Loucy (cell line): ENCODE measurements at regions not wholly inside any gene's neighbourhood (a gene's known extent, or its start where the extent isn't known, plus 50 kb on each side); places are given as distances from the start of the nearest gene placed in this dataset.
"Not testable (repeated sequence)": the region's sequence is repeated elsewhere in the genome, so short reads cannot be mapped to it uniquely, and the experiment has no call there.

ENCODE experiments used
- H2AFZ ChIP-seq: fragments of 200-600 bp; sonication (generic); 2 replicates; pipeline ENCODE4 v1.6.0; 2016; ENCODE audit warnings: antibody characterized with exemption, mild to moderate bottlenecking, low read length, moderate library complexity
- H3F3A ChIP-seq: fragments of 200-600 bp; 2 replicates; pipeline ENCODE4 v1.6.0; 2016; ENCODE audit warnings: antibody characterized with exemption, low read depth, mild to moderate bottlenecking
- H3K27me3 ChIP-seq: fragments of 200-600 bp; sonication (generic); 2 replicates; pipeline ENCODE4 v1.6.1; 2014; ENCODE audit warnings: low read length, mild to moderate bottlenecking; ENCODE audit not compliant: insufficient read depth, poor library complexity, severe bottlenecking
- H3K36me3 ChIP-seq: fragments of 200-600 bp; sonication (generic); 2 replicates; pipeline ENCODE4 v1.6.1; 2016; ENCODE audit warnings: low read length; ENCODE audit not compliant: insufficient read depth
- H3K4me1 ChIP-seq: fragments of 200-600 bp; sonication (generic); 2 replicates; pipeline ENCODE4 v1.5.1; 2014; ENCODE audit warnings: low read length, mild to moderate bottlenecking; ENCODE audit not compliant: insufficient read depth, poor library complexity, severe bottlenecking
- H3K4me2 ChIP-seq: fragments of 200-600 bp; sonication (generic); 2 replicates; pipeline ENCODE4 v1.6.0; 2014; ENCODE audit warnings: antibody characterized with exemption, low read length, low read depth, mild to moderate bottlenecking; ENCODE audit not compliant: poor library complexity, severe bottlenecking
- H3K4me3 ChIP-seq: fragments of 200-600 bp; sonication (generic); 2 replicates; pipeline ENCODE4 v1.5.1; 2014; ENCODE audit warnings: low read length, mild to moderate bottlenecking, mixed read lengths; ENCODE audit not compliant: poor library complexity, severe bottlenecking
- H3K79me2 ChIP-seq: fragments of 200-600 bp; sonication (generic); 2 replicates; pipeline ENCODE4 v1.6.1; 2014; ENCODE audit warnings: low read length; ENCODE audit not compliant: insufficient read depth
- H3K9ac ChIP-seq: fragments of 200-600 bp; sonication (generic); 2 replicates; pipeline ENCODE4 v1.6.0; 2014; ENCODE audit warnings: mild to moderate bottlenecking, low read depth, low read length, moderate library complexity; ENCODE audit not compliant: poor library complexity, severe bottlenecking
- H3K9me2 ChIP-seq: fragments of 200-600 bp; sonication (generic); replicated peaks from 2 replicates; pipeline ENCODE4 v1.6.1; 2016; ENCODE audit warnings: low read depth, low read length, mixed read lengths
- H3K9me3 ChIP-seq: fragments of 200-600 bp; sonication (generic); 2 replicates; pipeline ENCODE4 v1.6.1; 2014; ENCODE audit warnings: mild to moderate bottlenecking, antibody characterized with exemption, low read length, low read depth; ENCODE audit not compliant: insufficient read depth
- H4K20me1 ChIP-seq: fragments of 200-600 bp; sonication (generic); 2 replicates; pipeline ENCODE4 v1.6.0; 2014; ENCODE audit warnings: antibody characterized with exemption, low read length, mild to moderate bottlenecking; ENCODE audit not compliant: insufficient read depth, poor library complexity, severe bottlenecking
- EZH2phosphoT487 ChIP-seq: fragments of 200-600 bp; IDR thresholded peaks from 2 replicates; pipeline ENCODE4 v1.6.1; 2018; ENCODE audit warnings: antibody characterized with exemption, mild to moderate bottlenecking, moderate library complexity, borderline replicate concordance
- TF ChIP-seq, protein P1 (sequence below): fragments of 200-600 bp; sonication (generic); conservative IDR thresholded peaks from 2 replicates; pipeline ENCODE4 v1.5.1; 2014; ENCODE audit warnings: mild to moderate bottlenecking, antibody characterized with exemption, low read length

DNA sequence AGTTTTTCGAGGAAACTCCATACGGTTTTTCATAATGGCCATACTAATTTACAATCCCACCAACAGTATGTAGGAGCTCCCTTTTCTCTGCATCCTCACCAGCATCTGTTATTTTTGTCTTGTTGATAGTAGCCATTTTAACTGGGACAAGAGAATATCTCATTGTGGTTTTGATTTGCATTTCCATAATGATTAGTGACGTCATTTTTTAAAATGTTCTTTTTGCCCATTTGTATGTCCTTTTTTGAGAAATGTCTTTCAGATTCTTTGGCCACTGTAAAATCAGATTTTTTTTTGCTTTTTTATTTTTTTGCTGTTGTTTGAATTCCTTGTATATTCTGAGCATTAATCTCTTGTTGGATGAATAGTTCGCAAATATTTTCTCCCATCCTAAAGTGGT lies 243.9 kb downstream of the TRIML1 start:
- Histone ChIP-seq H2AFZ (no peak overlapping the region), H4K20me1 (no peaks in the 10 kb centered on the region), H3K79me2 (no peaks in the 10 kb centered on the region), H3F3A (no peaks in the 10 kb centered on the region), H3K4me3 (no peak overlapping the region), H3K4me1 (no peaks in the 10 kb centered on the region), H3K9me3 (peaks cover 5% of the 10 kb centered on the region; the same call in 1 of the 2 replicates), H3K9me2 (no peaks in the 10 kb centered on the region), H3K4me2 (no peak overlapping the region), H3K36me3 (no peaks in the 10 kb centered on the region), H3K9ac (no peak overlapping the region), H3K27me3 (no peaks in the 10 kb centered on the region)
- TF ChIP-seq, protein P1, sequence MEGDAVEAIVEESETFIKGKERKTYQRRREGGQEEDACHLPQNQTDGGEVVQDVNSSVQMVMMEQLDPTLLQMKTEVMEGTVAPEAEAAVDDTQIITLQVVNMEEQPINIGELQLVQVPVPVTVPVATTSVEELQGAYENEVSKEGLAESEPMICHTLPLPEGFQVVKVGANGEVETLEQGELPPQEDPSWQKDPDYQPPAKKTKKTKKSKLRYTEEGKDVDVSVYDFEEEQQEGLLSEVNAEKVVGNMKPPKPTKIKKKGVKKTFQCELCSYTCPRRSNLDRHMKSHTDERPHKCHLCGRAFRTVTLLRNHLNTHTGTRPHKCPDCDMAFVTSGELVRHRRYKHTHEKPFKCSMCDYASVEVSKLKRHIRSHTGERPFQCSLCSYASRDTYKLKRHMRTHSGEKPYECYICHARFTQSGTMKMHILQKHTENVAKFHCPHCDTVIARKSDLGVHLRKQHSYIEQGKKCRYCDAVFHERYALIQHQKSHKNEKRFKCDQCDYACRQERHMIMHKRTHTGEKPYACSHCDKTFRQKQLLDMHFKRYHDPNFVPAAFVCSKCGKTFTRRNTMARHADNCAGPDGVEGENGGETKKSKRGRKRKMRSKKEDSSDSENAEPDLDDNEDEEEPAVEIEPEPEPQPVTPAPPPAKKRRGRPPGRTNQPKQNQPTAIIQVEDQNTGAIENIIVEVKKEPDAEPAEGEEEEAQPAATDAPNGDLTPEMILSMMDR = no peak
- no peak for TF ChIP-seq EZH2phosphoT487

DNA sequence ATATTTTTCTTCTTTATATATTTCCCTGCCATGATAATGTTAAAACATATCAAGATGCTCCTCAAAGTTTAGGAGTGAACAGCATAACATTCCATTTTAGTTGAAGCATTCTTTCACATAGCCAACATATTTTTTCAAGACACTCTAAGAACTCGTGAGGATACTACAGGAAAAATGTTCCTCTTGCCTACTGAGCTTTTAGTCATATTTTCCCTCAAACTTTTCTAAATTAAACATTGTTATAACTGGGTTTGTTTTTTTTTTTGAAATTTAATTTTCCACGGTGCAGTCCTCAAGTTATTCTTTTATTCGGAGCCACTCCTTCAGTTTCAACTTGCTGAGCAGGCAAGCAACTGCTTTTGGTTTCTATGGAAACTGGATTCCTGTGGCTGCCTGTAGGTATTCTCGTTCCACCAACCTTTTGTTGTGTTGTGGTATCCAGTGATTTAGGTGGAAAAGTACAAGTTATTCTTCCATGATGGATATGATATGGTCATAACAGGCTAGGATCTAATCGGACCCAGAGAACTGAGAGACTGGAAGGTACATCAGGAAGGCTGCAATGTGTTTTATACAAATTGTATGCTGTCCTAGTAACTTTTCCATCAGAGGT lies 248.0 kb downstream of the TRIML1 start:
- Histone ChIP-seq H3K9ac (no peak overlapping the region), H3K9me2 (no peaks in the 10 kb centered on the region), H3K4me2 (no peak overlapping the region), H3K27me3 (no peaks in the 10 kb centered on the region), H3K36me3 (no peaks in the 10 kb centered on the region), H3K9me3 (no peaks in the 10 kb centered on the region; the same call in 1 of the 2 replicates), H3F3A (no peaks in the 10 kb centered on the region), H4K20me1 (no peaks in the 10 kb centered on the region), H3K79me2 (no peaks in the 10 kb centered on the region), H3K4me1 (no peaks in the 10 kb centered on the region), H3K4me3 (no peak overlapping the region), H2AFZ (no peak overlapping the region)
- TF ChIP-seq, protein P1 = no peak
- no peak for TF ChIP-seq EZH2phosphoT487

DNA sequence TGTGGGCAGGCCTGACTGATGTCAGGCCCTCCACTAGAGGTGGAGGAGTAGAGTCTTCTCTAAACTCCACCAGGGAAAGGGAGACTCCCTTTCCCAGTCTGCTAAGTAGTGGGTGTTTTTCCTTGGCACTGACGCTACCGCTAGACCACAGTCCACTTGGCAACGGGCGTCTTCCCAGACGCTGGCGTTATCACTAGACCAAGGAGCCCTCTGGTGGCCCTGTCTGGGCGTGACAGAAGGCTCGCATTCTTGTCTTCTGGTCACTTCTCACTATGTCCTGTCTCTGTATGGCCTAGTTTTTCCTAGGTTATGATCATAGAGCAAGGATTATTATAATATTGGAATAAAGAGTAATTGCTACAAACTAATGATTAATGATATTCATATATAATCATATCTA lies 252.1 kb downstream of the TRIML1 start:
- not testable (repeated sequence) for H3K9me2 ChIP-seq, H3K36me3 ChIP-seq, H3F3A ChIP-seq, H2AFZ ChIP-seq, H4K20me1 ChIP-seq, H3K4me3 ChIP-seq, H3K4me2 ChIP-seq, H3K9me3 ChIP-seq, H3K9ac ChIP-seq, H3K79me2 ChIP-seq, H3K4me1 ChIP-seq, H3K27me3 ChIP-seq

DNA sequence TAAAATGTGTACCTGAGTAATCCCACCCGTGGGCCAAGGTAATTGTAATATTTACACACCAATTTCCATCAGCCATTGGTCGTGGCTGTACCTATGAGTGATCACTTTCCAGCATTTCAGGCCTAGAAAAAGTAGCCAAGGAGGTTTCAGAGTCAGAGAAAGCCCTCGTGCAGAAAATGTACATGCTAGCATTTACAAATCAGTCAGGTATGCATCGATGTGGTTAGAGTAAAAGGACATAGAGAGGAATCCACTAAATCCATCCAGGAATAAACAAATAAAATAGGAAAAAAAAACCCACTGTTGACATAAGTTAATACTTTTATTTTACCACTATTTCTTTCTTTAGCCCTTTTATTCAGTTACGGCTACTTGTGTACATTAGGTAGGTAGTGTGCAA lies 256.8 kb downstream of the TRIML1 start:
- no peaks in the 10 kb centered on the region for H3K27me3 ChIP-seq
- no peak overlapping the region for H3K4me3 ChIP-seq
- no peaks in the 10 kb centered on the region for H3K36me3 ChIP-seq
- no peaks in the 10 kb centered on the region for H3K9me2 ChIP-seq
- no peak for TF ChIP-seq EZH2phosphoT487
- TF ChIP-seq, protein P1 = no peak
- no peak overlapping the region for H2AFZ ChIP-seq
- H3F3A ChIP-seq = no peaks in the 10 kb centered on the region
- no peaks in the 10 kb centered on the region for H3K79me2 ChIP-seq
- H3K9me3 ChIP-seq = no peaks in the 10 kb centered on the region; the same call in none of the 2 replicates
- no peak overlapping the region for H3K4me2 ChIP-seq
- no peak overlapping the region for H3K9ac ChIP-seq
- no peaks in the 10 kb centered on the region for H3K4me1 ChIP-seq
- H4K20me1 ChIP-seq = no peaks in the 10 kb centered on the region
